ENCODE measurements at regions not wholly inside any gene's neighbourhood (a gene's known extent, or its start where the extent isn't known, plus 50 kb on each side); places are given as distances from the start of the nearest gene placed in this dataset.
"Not testable (repeated sequence)": the region's sequence is repeated elsewhere in the genome, so short reads cannot be mapped to it uniquely, and the experiment has no call there.

- TF ChIP-seq TCF7L2 (IDR thresholded peaks at IDR 0.05; ENCODE audit: low read depth, low read length) = no peak
- no peaks in the 10 kb centered on the region for H3K36me3 ChIP-seq (ENCODE audit: control insufficient read depth, insufficient read depth, low read length)
- BruUV-seq (replicated peaks) = no TSS peak
- intact Hi-C loops (cut with micrococcal nuclease; ENCODE audit: unreplicated experiment) (no loop called here), in situ Hi-C loops (cut with HindIII; ENCODE audit: low pct_unique_long_range_greater_than_20kb, low sequenced_read_pairs) (no loop called here)
- CTCF ChIA-PET = no interaction called here
- DNase-seq (ENCODE audit: low read depth, low spot score) (no peak), ATAC-seq (no peak)
- POLR2A ChIA-PET = no interaction called here
- no peaks in the 10 kb centered on the region for H3K4me1 ChIP-seq (ENCODE audit: control insufficient read depth, insufficient read depth, low read length)
- no peaks in the 10 kb centered on the region for H3K27me3 ChIP-seq (ENCODE audit: control insufficient read depth, insufficient read depth, low read length)
- H3K27ac ChIP-seq (ENCODE audit: low read length) = no peak overlapping the region
- no peak overlapping the region for H3K4me3 ChIP-seq (ENCODE audit: low read depth in 2 of 2, low read length in 2 of 2)
- no peaks in the 10 kb centered on the region for H3K9me3 ChIP-seq (ENCODE audit: control insufficient read depth, insufficient read depth, low read depth, low read length)
Measured at GRCh38 chr3:35448681-35449080, 190.6 kb upstream of the ARPP21 start.

DNA sequence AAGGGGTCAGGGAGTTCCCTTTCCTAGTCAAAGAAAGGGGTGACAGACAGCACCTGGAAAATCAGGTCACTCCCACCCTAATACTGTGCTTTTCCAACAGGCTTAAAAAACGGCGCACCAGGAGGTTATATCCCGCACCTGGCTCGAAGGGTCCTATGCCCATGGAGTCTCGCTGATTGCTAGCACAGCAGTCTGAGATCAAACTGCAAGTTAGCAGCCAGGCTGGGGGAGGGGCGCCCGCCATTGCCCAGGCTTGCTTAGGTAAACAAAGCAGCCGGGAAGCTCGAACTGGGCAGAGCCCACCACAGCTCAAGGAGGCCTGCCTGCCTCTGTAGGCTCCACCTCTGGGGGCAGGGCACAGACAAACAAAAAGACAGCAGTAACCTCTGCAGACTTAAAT lies 184.5 kb upstream of the ARPP21 start:
- H3K27me3 ChIP-seq (ENCODE audit: control insufficient read depth, insufficient read depth, low read length); H3K4me1 ChIP-seq (ENCODE audit: control insufficient read depth, insufficient read depth, low read length); in situ Hi-C loops (cut with HindIII; ENCODE audit: low pct_unique_long_range_greater_than_20kb, low sequenced_read_pairs); DNase-seq (ENCODE audit: low read depth, low spot score); CTCF ChIA-PET; intact Hi-C loops (cut with micrococcal nuclease; ENCODE audit: unreplicated experiment); ATAC-seq; H3K36me3 ChIP-seq (ENCODE audit: control insufficient read depth, insufficient read depth, low read length); H3K27ac ChIP-seq (ENCODE audit: low read length); H3K9me3 ChIP-seq (ENCODE audit: control insufficient read depth, insufficient read depth, low read depth, low read length); POLR2A ChIA-PET; BruUV-seq (replicated peaks); H3K4me3 ChIP-seq (ENCODE audit: low read depth in 2 of 2, low read length in 2 of 2): not testable (repeated sequence)

- in situ Hi-C loops (cut with HindIII; ENCODE audit: low pct_unique_long_range_greater_than_20kb, low sequenced_read_pairs) (no loop called here), intact Hi-C loops (cut with micrococcal nuclease; ENCODE audit: unreplicated experiment) (no loop called here)
- ATAC-seq (no peak), DNase-seq (ENCODE audit: low read depth, low spot score) (no peak)
- Histone ChIP-seq H3K27me3 (ENCODE audit: control insufficient read depth, insufficient read depth, low read length) (no peaks in the 10 kb centered on the region), H3K9me3 (ENCODE audit: control insufficient read depth, insufficient read depth, low read depth, low read length) (no peaks in the 10 kb centered on the region), H3K4me3 (ENCODE audit: low read depth in 2 of 2, low read length in 2 of 2) (no peak overlapping the region), H3K36me3 (ENCODE audit: control insufficient read depth, insufficient read depth, low read length) (no peaks in the 10 kb centered on the region), H3K4me1 (ENCODE audit: control insufficient read depth, insufficient read depth, low read length) (no peaks in the 10 kb centered on the region), H3K27ac (ENCODE audit: low read length) (no peak overlapping the region)
- no TSS peak for BruUV-seq (replicated peaks)
- TF ChIP-seq POLR2AphosphoS5 (IDR thresholded peaks at IDR 0.05; ENCODE audit: low read depth, low read length) = no peak
- no peak for TF ChIP-seq TCF7L2 (IDR thresholded peaks at IDR 0.05; ENCODE audit: low read depth, low read length)
- TF ChIP-seq SIN3A (IDR thresholded peaks at IDR 0.05; ENCODE audit: borderline replicate concordance, insufficient read depth, low read depth, low read length) = no peak
- TF ChIP-seq, protein P1, sequence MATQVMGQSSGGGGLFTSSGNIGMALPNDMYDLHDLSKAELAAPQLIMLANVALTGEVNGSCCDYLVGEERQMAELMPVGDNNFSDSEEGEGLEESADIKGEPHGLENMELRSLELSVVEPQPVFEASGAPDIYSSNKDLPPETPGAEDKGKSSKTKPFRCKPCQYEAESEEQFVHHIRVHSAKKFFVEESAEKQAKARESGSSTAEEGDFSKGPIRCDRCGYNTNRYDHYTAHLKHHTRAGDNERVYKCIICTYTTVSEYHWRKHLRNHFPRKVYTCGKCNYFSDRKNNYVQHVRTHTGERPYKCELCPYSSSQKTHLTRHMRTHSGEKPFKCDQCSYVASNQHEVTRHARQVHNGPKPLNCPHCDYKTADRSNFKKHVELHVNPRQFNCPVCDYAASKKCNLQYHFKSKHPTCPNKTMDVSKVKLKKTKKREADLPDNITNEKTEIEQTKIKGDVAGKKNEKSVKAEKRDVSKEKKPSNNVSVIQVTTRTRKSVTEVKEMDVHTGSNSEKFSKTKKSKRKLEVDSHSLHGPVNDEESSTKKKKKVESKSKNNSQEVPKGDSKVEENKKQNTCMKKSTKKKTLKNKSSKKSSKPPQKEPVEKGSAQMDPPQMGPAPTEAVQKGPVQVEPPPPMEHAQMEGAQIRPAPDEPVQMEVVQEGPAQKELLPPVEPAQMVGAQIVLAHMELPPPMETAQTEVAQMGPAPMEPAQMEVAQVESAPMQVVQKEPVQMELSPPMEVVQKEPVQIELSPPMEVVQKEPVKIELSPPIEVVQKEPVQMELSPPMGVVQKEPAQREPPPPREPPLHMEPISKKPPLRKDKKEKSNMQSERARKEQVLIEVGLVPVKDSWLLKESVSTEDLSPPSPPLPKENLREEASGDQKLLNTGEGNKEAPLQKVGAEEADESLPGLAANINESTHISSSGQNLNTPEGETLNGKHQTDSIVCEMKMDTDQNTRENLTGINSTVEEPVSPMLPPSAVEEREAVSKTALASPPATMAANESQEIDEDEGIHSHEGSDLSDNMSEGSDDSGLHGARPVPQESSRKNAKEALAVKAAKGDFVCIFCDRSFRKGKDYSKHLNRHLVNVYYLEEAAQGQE (IDR thresholded peaks at IDR 0.05; ENCODE audit: insufficient read depth in 1 of 2, low read depth in 2 of 2, low read length in 1 of 2) = no peak
- no peak for TF ChIP-seq CTCF (IDR thresholded peaks at IDR 0.05)
- ChIA-PET POLR2A (no interaction called here), CTCF (no interaction called here)
Measured at GRCh38 chr3:35473956-35474355, 165.4 kb upstream of the ARPP21 start.

DNA sequence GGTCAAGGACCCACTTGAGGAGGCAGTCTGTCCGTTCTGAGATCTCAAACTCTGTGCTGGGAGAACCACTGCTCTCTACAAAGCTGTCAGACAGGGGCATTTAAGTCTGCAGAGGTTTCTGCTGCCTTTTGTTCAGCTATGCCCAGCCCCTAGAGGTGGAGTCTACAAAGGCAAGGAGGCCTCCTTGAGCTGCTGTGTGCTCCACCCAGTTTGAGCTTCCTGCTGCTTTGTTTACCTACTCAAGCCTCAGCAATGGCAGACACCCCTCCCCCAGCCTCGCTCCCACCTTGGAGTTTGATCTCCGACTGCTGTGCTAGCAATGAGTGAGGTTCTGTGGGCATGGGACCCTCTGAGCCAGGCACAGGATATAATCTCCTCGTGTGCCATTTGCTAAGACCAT lies 156.8 kb upstream of the ARPP21 start:
- intact Hi-C loops (cut with micrococcal nuclease; ENCODE audit: unreplicated experiment); H3K36me3 ChIP-seq (ENCODE audit: control insufficient read depth, insufficient read depth, low read length); H3K27ac ChIP-seq (ENCODE audit: low read length); POLR2A ChIA-PET; in situ Hi-C loops (cut with HindIII; ENCODE audit: low pct_unique_long_range_greater_than_20kb, low sequenced_read_pairs); BruUV-seq (replicated peaks); H3K27me3 ChIP-seq (ENCODE audit: control insufficient read depth, insufficient read depth, low read length); H3K4me1 ChIP-seq (ENCODE audit: control insufficient read depth, insufficient read depth, low read length); ATAC-seq; H3K4me3 ChIP-seq (ENCODE audit: low read depth in 2 of 2, low read length in 2 of 2); DNase-seq (ENCODE audit: low read depth, low spot score); CTCF ChIA-PET; H3K9me3 ChIP-seq (ENCODE audit: control insufficient read depth, insufficient read depth, low read depth, low read length): not testable (repeated sequence)
